IPS-20b (cell line): ENCODE measurements at regions not wholly inside any gene's neighbourhood (a gene's known extent, or its start where the extent isn't known, plus 50 kb on each side); places are given as distances from the start of the nearest gene placed in this dataset.

Source experiments
- H3K27ac ChIP-seq: one replicate; pipeline ENCODE4 v1.5.1; 2013; ENCODE audit warnings: low read length
- H3K27me3 ChIP-seq: 2 replicates; pipeline ENCODE4 v1.6.1; 2013; ENCODE audit warnings: mild to moderate bottlenecking, low read length, inconsistent platforms; ENCODE audit not compliant: insufficient read depth
- H3K36me3 ChIP-seq: 2 replicates; pipeline ENCODE4 v1.6.1; 2013; ENCODE audit warnings: low read depth, mild to moderate bottlenecking, inconsistent platforms, low read length, moderate library complexity; ENCODE audit not compliant: insufficient read depth
- H3K4me1 ChIP-seq: 2 replicates; pipeline ENCODE4 v1.6.1; 2013; ENCODE audit warnings: mild to moderate bottlenecking, control low read depth, inconsistent platforms, low read length, moderate library complexity; ENCODE audit not compliant: insufficient read depth
- H3K4me3 ChIP-seq: 2 replicates; pipeline ENCODE4 v1.5.1; 2013; ENCODE audit warnings: mild to moderate bottlenecking, low read length, inconsistent platforms
- H3K9ac ChIP-seq: 2 replicates; pipeline ENCODE4 v1.6.1; 2013; ENCODE audit warnings: low read depth, mild to moderate bottlenecking, inconsistent platforms, low read length, moderate library complexity
- H3K9me3 ChIP-seq: 2 replicates; pipeline ENCODE4 v1.6.1; 2013; ENCODE audit warnings: mild to moderate bottlenecking, low read depth, low read length, inconsistent platforms; ENCODE audit not compliant: insufficient read depth

DNA sequence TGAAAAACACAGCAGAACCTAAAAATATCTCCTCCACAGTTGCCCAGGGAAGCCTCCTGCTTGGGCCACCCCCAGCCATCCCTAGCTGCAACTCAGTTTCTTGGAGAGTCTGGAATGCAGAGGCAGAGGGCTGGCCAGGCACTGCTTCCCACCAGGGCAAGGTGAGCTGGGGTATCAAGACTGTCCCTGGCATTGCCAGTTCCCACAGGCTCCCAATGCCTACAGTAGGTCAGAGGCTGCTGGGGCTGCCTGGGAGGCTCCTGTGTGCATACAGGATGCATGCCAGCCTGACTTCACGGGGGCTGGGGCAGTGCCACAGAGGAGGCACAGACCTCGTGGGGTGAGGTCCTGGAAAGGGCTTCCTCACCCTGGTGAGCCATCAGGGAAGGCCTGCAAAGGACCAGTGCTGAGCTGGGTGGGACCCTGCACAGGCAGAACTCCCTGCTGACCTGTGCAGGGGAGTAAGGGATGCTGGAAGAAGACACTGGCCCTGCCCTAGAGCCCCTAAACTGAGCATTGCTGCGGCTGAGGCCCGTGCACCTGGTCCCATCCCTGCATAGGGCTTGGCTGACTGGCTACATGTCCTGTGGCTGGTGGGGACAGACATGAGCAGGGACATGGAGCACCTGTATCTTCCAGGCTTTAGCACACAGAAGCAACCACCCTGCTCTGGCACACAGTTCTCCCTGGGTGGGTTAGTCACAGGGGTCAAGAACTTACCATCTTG, 121.9 kb upstream of the RET start:
- Histone ChIP-seq H3K9ac (no peak overlapping the region), H3K27ac (no peak overlapping the region), H3K4me3 (no peak overlapping the region), H3K27me3 (peaks cover 23% of the 10 kb centered on the region), H3K9me3 (no peaks in the 10 kb centered on the region; the same call in 1 of the 2 replicates), H3K4me1 (peaks cover 3% of the 10 kb centered on the region; the same call in 1 of the 2 replicates), H3K36me3 (no peaks in the 10 kb centered on the region)

- H3K36me3 ChIP-seq, result no peaks in the 10 kb centered on the region
- H3K4me3 ChIP-seq, result no peak overlapping the region
- no peaks in the 10 kb centered on the region; the same call in 1 of the 2 replicates for H3K9me3 ChIP-seq
- peaks cover 3% of the 10 kb centered on the region; the same call in 1 of the 2 replicates for H3K4me1 ChIP-seq
- no peak overlapping the region for H3K27ac ChIP-seq
- peaks cover 21% of the 10 kb centered on the region for H3K27me3 ChIP-seq
- no peak overlapping the region for H3K9ac ChIP-seq
These were observed 121.4 kb upstream of the RET start for GRCh38 chr10:42955493-42955889.

- H3K27ac ChIP-seq, result no peak overlapping the region
- peaks cover 15% of the 10 kb centered on the region for H3K27me3 ChIP-seq
- no peak overlapping the region for H3K4me3 ChIP-seq
- H3K4me1 ChIP-seq, result peaks cover 3% of the 10 kb centered on the region; the same call in 1 of the 2 replicates
- H3K9ac ChIP-seq, result no peak overlapping the region
- H3K36me3 ChIP-seq, result no peaks in the 10 kb centered on the region
- H3K9me3 ChIP-seq, result no peaks in the 10 kb centered on the region; the same call in 1 of the 2 replicates
These were observed 120.8 kb upstream of the RET start for GRCh38 chr10:42956045-42956444.

DNA sequence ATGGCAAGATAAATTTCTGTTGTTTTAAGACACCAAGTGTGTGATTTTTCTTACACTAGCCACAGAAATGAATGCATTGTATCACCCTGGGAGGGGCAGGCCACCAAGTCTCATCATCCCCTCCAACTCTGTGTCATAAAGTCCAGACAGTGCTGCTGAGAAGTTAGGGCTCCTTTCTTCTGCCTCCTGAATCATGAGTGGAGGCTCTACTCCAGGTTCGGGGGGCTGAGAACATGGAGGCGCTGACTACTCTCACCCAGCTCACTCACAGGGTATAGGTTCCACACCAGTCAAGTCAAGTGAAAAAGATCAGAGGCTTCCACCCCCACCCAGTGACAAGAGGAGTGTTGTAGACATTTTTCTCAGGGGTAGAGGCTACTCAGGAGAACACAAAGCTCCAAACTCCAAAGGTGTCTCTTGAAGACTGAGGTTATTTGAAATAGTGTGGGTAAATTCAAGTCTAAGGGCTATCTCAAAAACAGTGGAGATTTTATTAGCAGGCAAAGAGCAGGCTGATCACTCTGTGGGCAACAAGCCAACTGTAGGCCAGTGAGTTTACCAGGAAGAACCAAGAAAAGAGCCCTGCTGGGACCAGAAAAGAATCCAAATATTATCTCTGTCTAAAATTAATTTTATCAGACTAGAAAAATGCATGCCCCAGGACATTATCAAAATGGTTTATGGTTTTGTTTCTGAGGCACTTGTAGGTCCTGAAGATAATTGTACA, 118.6 kb upstream of the RET start:
- no peak overlapping the region for H3K9ac ChIP-seq
- H3K9me3 ChIP-seq, result no peaks in the 10 kb centered on the region; the same call in 1 of the 2 replicates
- peaks cover under 1% of the 10 kb centered on the region; the same call in 1 of the 2 replicates for H3K27me3 ChIP-seq
- H3K4me3 ChIP-seq, result no peak overlapping the region
- H3K4me1 ChIP-seq, result no peaks in the 10 kb centered on the region; the same call in 1 of the 2 replicates
- H3K27ac ChIP-seq, result no peak overlapping the region
- H3K36me3 ChIP-seq, result no peaks in the 10 kb centered on the region

- no peaks in the 10 kb centered on the region for H3K36me3 ChIP-seq
- no peaks in the 10 kb centered on the region for H3K4me1 ChIP-seq
- H3K27me3 ChIP-seq, result no peaks in the 10 kb centered on the region
These were observed 117.0 kb upstream of the RET start for GRCh38 chr10:42959833-42960232.

DNA sequence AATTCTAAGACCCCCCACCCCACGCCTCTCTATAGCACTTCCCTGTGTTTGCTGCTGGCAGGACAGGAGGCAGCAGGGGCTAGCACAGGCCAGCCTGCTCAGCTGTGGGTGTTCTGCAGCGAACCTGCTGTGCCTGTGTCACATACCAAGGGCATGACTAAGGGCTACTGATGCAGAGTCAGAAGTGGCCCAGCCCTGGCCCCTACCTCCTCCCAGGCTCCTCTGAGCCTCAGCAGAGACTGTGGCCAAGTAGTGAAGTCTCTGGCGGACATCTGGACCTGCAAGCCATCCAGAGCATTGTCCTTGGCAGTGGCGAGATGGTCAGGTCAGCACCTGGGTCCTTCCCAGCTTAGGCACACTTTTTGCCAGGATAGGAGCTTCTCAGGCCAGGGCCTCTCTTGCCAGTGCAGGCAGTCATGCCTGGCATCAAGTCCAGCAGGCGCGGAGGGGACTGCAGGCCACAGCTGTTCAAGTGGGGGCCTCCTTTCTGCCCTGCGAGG, 116.3 kb upstream of the RET start:
- no peaks in the 10 kb centered on the region for H3K36me3 ChIP-seq
- H3K9me3 ChIP-seq, result no peaks in the 10 kb centered on the region; the same call in 1 of the 2 replicates
- no peak overlapping the region for H3K9ac ChIP-seq
- H3K27me3 ChIP-seq, result no peaks in the 10 kb centered on the region
- H3K27ac ChIP-seq, result no peak overlapping the region
- no peak overlapping the region for H3K4me3 ChIP-seq
- no peaks in the 10 kb centered on the region for H3K4me1 ChIP-seq

More at GRCh38 chr10:42959833-42960232, 117.0 kb upstream of the RET start:
- H3K27ac ChIP-seq, result no peak overlapping the region
- H3K9ac ChIP-seq, result no peak overlapping the region
- no peak overlapping the region for H3K4me3 ChIP-seq
- H3K9me3 ChIP-seq, result no peaks in the 10 kb centered on the region; the same call in 1 of the 2 replicates

DNA sequence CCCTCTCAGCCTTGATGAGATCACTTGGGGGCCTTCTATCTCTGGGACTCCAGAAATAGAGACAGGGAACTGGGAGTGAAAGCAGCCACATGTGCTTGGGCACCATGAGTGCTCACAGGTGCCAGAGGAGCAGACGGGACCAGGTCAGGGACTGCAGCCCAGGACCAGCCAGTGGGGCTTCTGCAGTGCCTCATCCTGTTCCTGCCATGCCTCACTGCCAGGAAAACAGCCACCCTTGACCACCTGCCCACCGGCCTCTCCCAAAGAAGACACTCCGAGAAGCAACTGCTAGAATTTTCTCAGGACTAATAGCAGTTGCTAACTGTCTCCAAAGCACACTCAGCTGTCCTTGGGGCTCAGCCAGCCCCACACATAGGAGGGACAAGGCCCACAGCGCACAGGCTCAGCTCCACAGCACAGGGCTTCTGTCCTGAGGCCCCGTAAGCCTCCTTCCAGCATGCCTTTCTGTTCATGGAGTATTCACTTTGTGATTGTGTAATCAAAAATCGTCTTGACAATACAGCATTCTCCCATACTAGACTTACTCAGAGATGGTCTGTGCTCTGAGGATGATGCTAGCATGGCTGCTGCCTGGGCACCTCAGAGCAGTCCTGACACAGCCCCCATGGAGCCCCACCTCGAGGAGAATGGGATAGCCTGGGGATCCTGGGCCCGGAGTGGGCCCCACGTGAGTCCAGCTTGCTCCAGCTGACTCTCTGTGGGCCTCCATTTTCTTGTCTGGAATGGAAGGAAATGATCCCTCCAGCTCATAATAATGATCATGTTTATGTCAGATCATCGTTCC, 115.7 kb upstream of the RET start:
- H3K9ac ChIP-seq, result no peak overlapping the region
- H3K27me3 ChIP-seq, result no peaks in the 10 kb centered on the region
- no peaks in the 10 kb centered on the region for H3K4me1 ChIP-seq
- H3K4me3 ChIP-seq, result no peak overlapping the region
- H3K27ac ChIP-seq, result no peak overlapping the region
- no peaks in the 10 kb centered on the region for H3K36me3 ChIP-seq
- no peaks in the 10 kb centered on the region; the same call in 1 of the 2 replicates for H3K9me3 ChIP-seq

GRCh38 chr10:42961796-42962109, 115.1 kb upstream of the RET start:
- Histone ChIP-seq H3K27me3 (no peaks in the 10 kb centered on the region), H3K4me1 (no peaks in the 10 kb centered on the region)

DNA sequence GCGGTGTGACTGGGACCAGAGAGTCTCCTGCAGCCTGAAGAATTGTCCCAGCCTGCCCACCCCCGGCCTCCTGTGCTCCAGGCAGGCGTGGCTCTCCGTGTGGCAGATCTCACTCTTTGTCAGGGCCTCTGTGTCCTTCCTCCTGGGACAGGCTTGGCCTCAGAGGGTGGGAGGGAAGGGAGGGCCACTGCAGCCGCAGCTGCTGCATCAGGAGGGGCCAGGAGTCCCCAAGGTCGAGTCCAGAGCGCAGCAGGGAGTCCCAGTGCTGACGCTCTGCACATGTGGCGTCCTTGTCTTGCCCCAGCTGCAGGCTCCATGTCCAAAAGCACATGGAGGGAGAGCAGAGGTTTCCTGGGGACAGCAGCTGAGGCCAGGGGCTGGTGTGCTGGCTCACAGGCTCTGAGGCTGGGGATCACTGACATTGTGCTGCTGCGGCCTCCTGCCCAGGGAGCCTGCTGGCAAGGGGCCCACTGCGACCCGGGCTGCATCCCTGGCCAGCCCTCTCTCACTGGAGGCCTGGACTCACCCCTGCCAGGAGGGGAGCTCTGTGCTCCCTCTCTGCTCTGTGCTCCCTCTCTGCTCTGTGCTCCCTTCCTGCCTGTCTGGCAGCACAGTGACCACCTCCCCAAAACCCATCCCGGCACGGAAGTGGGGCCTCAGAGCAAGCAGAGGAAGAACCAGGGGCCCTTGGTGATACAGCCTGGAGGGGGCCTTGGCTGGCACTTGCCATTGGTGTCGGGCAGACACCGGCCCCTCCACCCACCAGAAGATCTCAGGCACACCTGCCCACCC, 114.6 kb upstream of the RET start:
- no peaks in the 10 kb centered on the region for H3K4me1 ChIP-seq
- no peak overlapping the region for H3K27ac ChIP-seq
- no peaks in the 10 kb centered on the region; the same call in 1 of the 2 replicates for H3K9me3 ChIP-seq
- no peaks in the 10 kb centered on the region for H3K27me3 ChIP-seq
- no peak overlapping the region for H3K4me3 ChIP-seq
- no peaks in the 10 kb centered on the region for H3K36me3 ChIP-seq
- no peak overlapping the region for H3K9ac ChIP-seq

More at GRCh38 chr10:42961796-42962109, 115.1 kb upstream of the RET start:
- Histone ChIP-seq H3K27ac (no peak overlapping the region), H3K36me3 (no peaks in the 10 kb centered on the region), H3K4me3 (no peak overlapping the region), H3K9me3 (no peaks in the 10 kb centered on the region; the same call in 1 of the 2 replicates), H3K9ac (no peak overlapping the region)

- H3K27ac ChIP-seq, result no peak overlapping the region
- H3K4me1 ChIP-seq, result no peaks in the 10 kb centered on the region
- no peak overlapping the region for H3K4me3 ChIP-seq
- no peaks in the 10 kb centered on the region for H3K27me3 ChIP-seq
- no peak overlapping the region for H3K9ac ChIP-seq
- no peaks in the 10 kb centered on the region for H3K36me3 ChIP-seq
- no peaks in the 10 kb centered on the region; the same call in 1 of the 2 replicates for H3K9me3 ChIP-seq
These were observed 114.0 kb upstream of the RET start for GRCh38 chr10:42962902-42963231.

DNA sequence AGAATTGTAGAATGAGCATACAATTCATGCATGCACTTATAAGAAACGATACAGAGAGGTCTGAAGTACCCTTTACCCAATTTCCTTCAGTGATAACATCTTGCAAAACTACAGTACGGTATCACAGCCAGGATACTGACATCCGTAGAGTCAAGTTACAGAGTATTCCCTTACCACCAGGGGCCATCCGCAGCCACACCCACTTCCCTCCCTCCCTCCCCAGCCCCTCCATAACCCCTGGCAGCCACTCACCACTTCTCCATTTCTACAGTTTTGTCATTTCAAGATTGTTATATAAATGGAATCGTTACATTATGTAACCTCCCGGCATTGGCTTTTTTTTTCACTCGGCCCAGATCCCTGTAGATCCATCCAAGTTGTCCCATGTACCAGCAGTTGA, 113.6 kb upstream of the RET start:
- Histone ChIP-seq H3K4me3 (no peak overlapping the region), H3K36me3 (no peaks in the 10 kb centered on the region), H3K9me3 (no peaks in the 10 kb centered on the region; the same call in 1 of the 2 replicates), H3K27ac (no peak overlapping the region), H3K27me3 (no peaks in the 10 kb centered on the region), H3K9ac (no peak overlapping the region), H3K4me1 (no peaks in the 10 kb centered on the region)
